ENCODE measurements at regions not wholly inside any gene's neighbourhood (a gene's known extent, or its start where the extent isn't known, plus 50 kb on each side); places are given as distances from the start of the nearest gene placed in this dataset.

DNA sequence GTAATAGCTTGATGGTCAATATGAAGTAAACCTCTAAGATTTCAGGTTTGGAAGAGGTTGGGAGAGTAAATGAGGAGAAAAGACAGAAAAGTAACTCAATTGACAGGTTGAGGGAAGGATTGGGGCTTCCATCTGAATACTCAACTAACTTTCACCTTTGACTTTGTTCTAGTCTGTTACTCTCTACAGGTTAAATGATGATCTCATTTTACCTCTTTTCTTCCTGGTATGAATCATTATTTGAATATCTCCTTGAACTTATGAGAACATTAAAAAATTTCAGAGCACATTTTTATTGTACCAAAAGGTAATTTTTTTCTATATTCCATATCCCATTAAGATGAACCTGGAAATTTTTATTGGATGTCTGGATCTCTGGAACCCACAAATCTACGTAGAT lies 87.9 kb upstream of the KCNH8 start:
- no peaks in the 10 kb centered on the region for H3K4me1 ChIP-seq (ENCODE audit: insufficient read depth)
- no peak for DNase-seq
- no peaks in the 10 kb centered on the region for H3K9me3 ChIP-seq
- no peak overlapping the region for H3K4me3 ChIP-seq
- H3K27me3 ChIP-seq = no peaks in the 10 kb centered on the region
- intact Hi-C loops (cut with DNase I) = no loop called here
- H3K27ac ChIP-seq = no peak overlapping the region
- TF ChIP-seq POLR2A (IDR thresholded peaks at IDR 0.05) (no peak), EP300 (IDR thresholded peaks at IDR 0.05) (no peak)
- TF ChIP-seq, protein P1, sequence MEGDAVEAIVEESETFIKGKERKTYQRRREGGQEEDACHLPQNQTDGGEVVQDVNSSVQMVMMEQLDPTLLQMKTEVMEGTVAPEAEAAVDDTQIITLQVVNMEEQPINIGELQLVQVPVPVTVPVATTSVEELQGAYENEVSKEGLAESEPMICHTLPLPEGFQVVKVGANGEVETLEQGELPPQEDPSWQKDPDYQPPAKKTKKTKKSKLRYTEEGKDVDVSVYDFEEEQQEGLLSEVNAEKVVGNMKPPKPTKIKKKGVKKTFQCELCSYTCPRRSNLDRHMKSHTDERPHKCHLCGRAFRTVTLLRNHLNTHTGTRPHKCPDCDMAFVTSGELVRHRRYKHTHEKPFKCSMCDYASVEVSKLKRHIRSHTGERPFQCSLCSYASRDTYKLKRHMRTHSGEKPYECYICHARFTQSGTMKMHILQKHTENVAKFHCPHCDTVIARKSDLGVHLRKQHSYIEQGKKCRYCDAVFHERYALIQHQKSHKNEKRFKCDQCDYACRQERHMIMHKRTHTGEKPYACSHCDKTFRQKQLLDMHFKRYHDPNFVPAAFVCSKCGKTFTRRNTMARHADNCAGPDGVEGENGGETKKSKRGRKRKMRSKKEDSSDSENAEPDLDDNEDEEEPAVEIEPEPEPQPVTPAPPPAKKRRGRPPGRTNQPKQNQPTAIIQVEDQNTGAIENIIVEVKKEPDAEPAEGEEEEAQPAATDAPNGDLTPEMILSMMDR (IDR thresholded peaks at IDR 0.05) = no peak
- no peaks in the 10 kb centered on the region for H3K36me3 ChIP-seq
- WGBS, 3 donors = 89 to 94% (median 93%) methylated on average over 1 of the region's 1 CpG

DNA sequence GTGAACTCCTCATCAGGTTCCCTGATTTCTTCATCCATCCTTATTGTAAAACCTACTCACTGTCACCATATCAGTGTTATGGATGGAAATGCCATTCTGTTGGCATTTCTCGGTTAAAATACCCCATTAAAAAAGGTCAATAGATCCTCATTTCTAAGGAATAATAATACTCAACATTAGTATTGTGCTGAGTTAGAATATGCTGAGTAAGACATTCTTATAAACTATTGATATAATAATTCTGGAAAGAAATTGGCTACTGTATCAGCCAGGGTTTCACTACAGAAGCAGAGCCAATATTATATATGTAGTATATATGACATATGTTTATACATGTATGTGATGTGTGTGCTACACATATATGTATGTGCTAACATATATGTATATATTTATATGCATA lies 95.4 kb upstream of the KCNH8 start:
- Histone ChIP-seq H3K27me3 (no peaks in the 10 kb centered on the region), H3K36me3 (no peaks in the 10 kb centered on the region), H3K27ac (no peak overlapping the region), H3K9me3 (no peaks in the 10 kb centered on the region), H3K4me3 (no peak overlapping the region), H3K4me1 (ENCODE audit: insufficient read depth) (no peaks in the 10 kb centered on the region)
- 95 to 100% (median 98%) methylated on average over 1 of the region's 1 CpG for WGBS, 3 donors
- no peak for DNase-seq
- TF ChIP-seq, protein P1 (IDR thresholded peaks at IDR 0.05) = no peak
- no peak for TF ChIP-seq EP300 (IDR thresholded peaks at IDR 0.05)
- no peak for TF ChIP-seq POLR2A (IDR thresholded peaks at IDR 0.05)
- intact Hi-C loops (cut with DNase I) = no loop called here

DNA sequence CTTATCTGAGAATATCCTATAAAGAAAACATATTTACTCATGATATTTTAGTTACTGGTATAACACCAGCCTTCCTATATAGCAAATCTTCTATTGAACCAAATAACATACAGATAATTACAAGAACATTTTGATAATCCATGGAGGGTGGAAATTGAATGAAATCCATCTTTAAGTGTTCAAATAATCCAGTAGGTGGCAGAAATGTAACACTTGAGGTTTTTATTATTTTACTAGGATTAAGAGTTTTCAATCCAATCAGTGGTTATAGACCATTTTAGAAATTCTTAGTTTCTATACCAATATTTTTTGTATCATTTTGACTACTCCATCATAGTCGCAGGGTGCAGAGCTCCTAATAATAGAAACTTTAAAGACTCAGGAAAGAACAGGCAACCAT lies 101.9 kb upstream of the KCNH8 start:
- intact Hi-C loops (cut with DNase I) = no loop called here
- Histone ChIP-seq H3K9me3 (no peaks in the 10 kb centered on the region), H3K4me3 (no peak overlapping the region), H3K4me1 (ENCODE audit: insufficient read depth) (no peaks in the 10 kb centered on the region), H3K36me3 (no peaks in the 10 kb centered on the region), H3K27ac (no peak overlapping the region), H3K27me3 (no peaks in the 10 kb centered on the region)
- DNase-seq = no peak
- WGBS, 3 donors = 45 to 66% (median 51%) methylated on average over 1 of the region's 1 CpG
- TF ChIP-seq POLR2A (IDR thresholded peaks at IDR 0.05) = no peak
- TF ChIP-seq, protein P1 (IDR thresholded peaks at IDR 0.05) = no peak
- no peak for TF ChIP-seq EP300 (IDR thresholded peaks at IDR 0.05)

GRCh38 chr3:19030522-19030839 lies 117.8 kb upstream of the KCNH8 start:
- Histone ChIP-seq H3K27me3 (no peaks in the 10 kb centered on the region), H3K9me3 (no peaks in the 10 kb centered on the region), H3K27ac (no peak overlapping the region), H3K4me3 (no peak overlapping the region), H3K4me1 (ENCODE audit: insufficient read depth) (no peaks in the 10 kb centered on the region), H3K36me3 (no peaks in the 10 kb centered on the region)
- TF ChIP-seq EP300 (IDR thresholded peaks at IDR 0.05) = no peak
- TF ChIP-seq, protein P1 (IDR thresholded peaks at IDR 0.05) = no peak
- no peak for TF ChIP-seq POLR2A (IDR thresholded peaks at IDR 0.05)
- 45 to 52% (median 49%) methylated on average over 4 of the region's 4 CpGs for WGBS, 3 donors
- DNase-seq = no peak
- intact Hi-C loops (cut with DNase I) = no loop called here

All from ovary (tissue), 7 donors.